H1 (cell line): ENCODE measurements at regions not wholly inside any gene's neighbourhood (a gene's known extent, or its start where the extent isn't known, plus 50 kb on each side); places are given as distances from the start of the nearest gene placed in this dataset.

Experiments used
- CTCF ChIA-PET: fragments of 300-600 bp; sonication (Branson Sonifier 250); formaldehyde crosslinking; loops from one replicate; lab custom pipeline; 2021; ENCODE audit not compliant: partially characterized antibody; lab: Charles Lee
- POLR2A ChIA-PET: fragments of 300-600 bp; sonication (Branson Sonifier 250); formaldehyde crosslinking; loops from one replicate; lab custom pipeline; 2021; ENCODE audit warnings: inconsistent platforms; ENCODE audit not compliant: partially characterized antibody; lab: Charles Lee
- DNase-seq, 2 experiments: peaks; one replicate each; pipeline versions ENCODE4 v3.0.0 to v3.0.0-alpha.2; 2010 to 2022; ENCODE audit warnings: low spot score in 2 of 2, low read depth in 1 of 2, mixed read lengths in 1 of 2
- FAIRE-seq: peaks from 2 replicates; lab custom pipeline; 2011; peaks lifted over from hg19 to GRCh38; lab: Jason Lieb, UNC
- H2AFZ ChIP-seq: 2 replicates; pipeline ENCODE4 v1.8.1; 2012; ENCODE audit warnings: low read length, inconsistent platforms
- H2AK5ac ChIP-seq: 2 replicates; pipeline ENCODE4 v1.6.1; 2013; ENCODE audit warnings: low read depth, low read length
- H2BK120ac ChIP-seq: replicated peaks from 2 replicates; pipeline ENCODE3; 2013; ENCODE audit warnings: low read depth, low read length, inconsistent platforms
- H2BK12ac ChIP-seq: 2 replicates; pipeline ENCODE4 v1.6.1; 2013; ENCODE audit warnings: low read depth, low read length
- H2BK15ac ChIP-seq: 2 replicates; pipeline ENCODE4 v1.6.1; 2013; ENCODE audit warnings: low read length
- H2BK20ac ChIP-seq: 2 replicates; pipeline ENCODE4 v1.6.1; 2013; ENCODE audit warnings: low read length
- H2BK5ac ChIP-seq: 2 replicates; pipeline ENCODE4 v1.6.1; 2013; ENCODE audit warnings: low read depth, low read length
- H3K14ac ChIP-seq: 2 replicates; pipeline ENCODE4 v1.6.1; 2013; ENCODE audit warnings: inconsistent platforms; ENCODE audit not compliant: insufficient read length
- H3K18ac ChIP-seq: 2 replicates; pipeline ENCODE4 v1.6.1; 2013; ENCODE audit warnings: low read length; ENCODE audit errors: extremely low read depth
- H3K23ac ChIP-seq: 2 replicates; pipeline ENCODE4 v1.6.1; 2013; ENCODE audit warnings: inconsistent platforms; ENCODE audit not compliant: insufficient read length
- H3K23me2 ChIP-seq: 2 replicates; pipeline ENCODE4 v1.6.1; 2013; ENCODE audit warnings: low read depth, low read length
- H3K27ac ChIP-seq: 2 replicates; pipeline ENCODE4 v1.6.1; 2011; ENCODE audit warnings: low read depth, low read length, inconsistent platforms
- H3K27me3 ChIP-seq, 4 experiments: replicated peaks in 1 of 4; 1 replicate in 1 of 4; 2 replicates in 3 of 4; pipeline versions ENCODE4 v1.6.1 to v1.8.1; 2011 to 2013; ENCODE audit warnings: low read length in 3 of 4, mild to moderate bottlenecking in 3 of 4, inconsistent platforms in 2 of 4, mixed read lengths in 2 of 4, moderate library complexity in 1 of 4; ENCODE audit not compliant: control insufficient read depth in 3 of 4, insufficient read depth in 3 of 4; ENCODE audit errors: extremely low read depth in 1 of 4
- H3K36me3 ChIP-seq, 4 experiments: 2 replicates each; pipeline versions ENCODE4 v1.6.1 to v1.8.1; 2011 to 2013; ENCODE audit warnings: mild to moderate bottlenecking in 4 of 4, low read length in 3 of 4, moderate library complexity in 2 of 4, control low read depth in 1 of 4, inconsistent platforms in 1 of 4; ENCODE audit not compliant: insufficient read depth in 4 of 4, control insufficient read depth in 2 of 4
- H3K4ac ChIP-seq: replicated peaks from 2 replicates; pipeline ENCODE3; 2013; ENCODE audit warnings: low read length, low read depth, mixed read lengths, inconsistent platforms; ENCODE audit not compliant: insufficient read length
- H3K4me1 ChIP-seq, 4 experiments: replicated peaks in 1 of 4; 1 replicate in 1 of 4; 2 replicates in 3 of 4; pipeline versions ENCODE4 v1.6.1 to v1.8.1; 2011 to 2013; ENCODE audit warnings: low read length in 3 of 4, inconsistent platforms in 2 of 4, mixed read lengths in 1 of 4; ENCODE audit not compliant: insufficient read depth in 4 of 4, control insufficient read depth in 3 of 4
- H3K4me2 ChIP-seq, 2 experiments: 2 replicates each; pipeline versions ENCODE4 v1.6.1 to v1.8.1; 2011 to 2013; ENCODE audit warnings: low read depth in 2 of 2, low read length in 2 of 2, control low read depth in 1 of 2, inconsistent platforms in 1 of 2, mild to moderate bottlenecking in 1 of 2; ENCODE audit not compliant: insufficient read depth in 1 of 2
- H3K4me3 ChIP-seq, 4 experiments: fragments of 200-600, 300-600 bp in 1 of 4; sonication (generic), shearing (Covaris generic), sonication (Bioruptor Twin) in 1 of 4; 2 replicates each; pipeline versions ENCODE4 v1.5.1 to v1.8.1; 2011 to 2016; ENCODE audit warnings: low read length in 4 of 4, low read depth in 3 of 4, control low read depth in 2 of 4, inconsistent platforms in 2 of 4, mild to moderate bottlenecking in 2 of 4, mixed read lengths in 1 of 4, moderate library complexity in 1 of 4; ENCODE audit not compliant: insufficient read depth in 2 of 4; ENCODE audit errors: extremely low read depth in 1 of 4
- H3K56ac ChIP-seq: replicated peaks from 2 replicates; pipeline ENCODE3; 2013; ENCODE audit warnings: low read depth, mild to moderate bottlenecking, mixed read lengths, low read length, inconsistent platforms; ENCODE audit not compliant: insufficient read length
- H3K79me1 ChIP-seq: 2 replicates; pipeline ENCODE4 v1.6.1; 2013; ENCODE audit warnings: low read depth, low read length, control low read depth
- H3K79me2 ChIP-seq, 2 experiments: 2 replicates each; pipeline versions ENCODE4 v1.6.1 to v1.8.1; 2012 to 2013; ENCODE audit warnings: low read length in 2 of 2, mild to moderate bottlenecking in 2 of 2, inconsistent platforms in 1 of 2; ENCODE audit not compliant: insufficient read depth in 2 of 2, control insufficient read depth in 1 of 2
- H3K9ac ChIP-seq, 4 experiments: replicated peaks in 1 of 4; 1 replicate in 1 of 4; 2 replicates in 3 of 4; pipeline versions ENCODE4 v1.6.1 to v1.8.1; 2011 to 2013; ENCODE audit warnings: low read depth in 3 of 4, low read length in 3 of 4, control low read depth in 2 of 4, mild to moderate bottlenecking in 2 of 4, moderate library complexity in 2 of 4, inconsistent platforms in 1 of 4; ENCODE audit errors: extremely low read depth in 1 of 4
- H3K9me3 ChIP-seq, 2 experiments: 2 replicates each; pipeline versions ENCODE4 v1.6.1 to v1.8.1; 2012 to 2013; ENCODE audit warnings: mild to moderate bottlenecking in 2 of 2, moderate library complexity in 2 of 2, control low read depth in 1 of 2, inconsistent platforms in 1 of 2, low read depth in 1 of 2, low read length in 1 of 2, mixed read lengths in 1 of 2; ENCODE audit not compliant: insufficient read depth in 2 of 2
- H4K20me1 ChIP-seq, 2 experiments: replicated peaks in 1 of 2; 2 replicates each; pipeline versions ENCODE3 to v1.8.1; 2011 to 2013; ENCODE audit warnings: inconsistent platforms in 2 of 2, low read length in 2 of 2, mild to moderate bottlenecking in 1 of 2; ENCODE audit not compliant: insufficient read depth in 2 of 2, control insufficient read depth in 1 of 2
- H4K5ac ChIP-seq: 2 replicates; pipeline ENCODE4 v1.6.1; 2013; ENCODE audit warnings: low read length, low read depth, mixed read lengths, inconsistent platforms; ENCODE audit not compliant: insufficient read length
- H4K8ac ChIP-seq: 2 replicates; pipeline ENCODE4 v1.8.0; 2013; ENCODE audit warnings: mild to moderate bottlenecking, moderate library complexity, low read length, inconsistent platforms; ENCODE audit not compliant: insufficient read depth; ENCODE audit errors: extremely low read depth
- H4K91ac ChIP-seq: replicated peaks from 2 replicates; pipeline ENCODE3; 2013; ENCODE audit warnings: low read length, mixed read lengths, inconsistent platforms; ENCODE audit not compliant: insufficient read length
- ATF2 ChIP-seq: IDR thresholded peaks from 2 replicates; pipeline ENCODE4 v1.6.1; 2012; ENCODE audit warnings: low read length, inconsistent platforms
- CREB1 ChIP-seq: IDR thresholded peaks from 2 replicates; pipeline ENCODE4 v1.6.1; 2012; ENCODE audit warnings: inconsistent platforms
- E2F6 ChIP-seq: IDR thresholded peaks from 2 replicates; pipeline ENCODE4 v1.6.1; 2012; ENCODE audit warnings: inconsistent platforms
- EP300 ChIP-seq, 2 experiments: IDR thresholded peaks; 1 replicate in 1 of 2; 2 replicates in 1 of 2; pipeline ENCODE4 v1.6.1; 2011 to 2012; ENCODE audit warnings: low read depth in 2 of 2, low read length in 2 of 2, mild to moderate bottlenecking in 2 of 2, borderline replicate concordance in 1 of 2, inconsistent platforms in 1 of 2, moderate library complexity in 1 of 2
- HDAC2 ChIP-seq, 2 experiments: fragments of 300-600 bp in 1 of 2; sonication (generic) in 1 of 2; IDR thresholded peaks; 2 replicates each; pipeline ENCODE4 v1.6.1; 2011 to 2012; ENCODE audit warnings: low read depth in 2 of 2, low read length in 2 of 2, mild to moderate bottlenecking in 2 of 2, moderate library complexity in 2 of 2, borderline replicate concordance in 1 of 2, inconsistent platforms in 1 of 2
- KDM4A ChIP-seq: IDR thresholded peaks from one replicate; pipeline ENCODE4 v1.7.1; 2012; ENCODE audit warnings: low read depth, mild to moderate bottlenecking, moderate library complexity, low read length, inconsistent platforms; ENCODE audit not compliant: severe bottlenecking
- POU5F1 ChIP-seq: IDR thresholded peaks from 2 replicates; pipeline ENCODE4 v1.6.1; 2011; ENCODE audit warnings: low read depth, mild to moderate bottlenecking, low read length, moderate library complexity
- TCF12 ChIP-seq: IDR thresholded peaks from 2 replicates; pipeline ENCODE4 v1.6.1; 2011; ENCODE audit warnings: low read depth, mild to moderate bottlenecking, low read length
- YY1 ChIP-seq: IDR thresholded peaks from 2 replicates; pipeline ENCODE4 v1.6.1; 2011; ENCODE audit warnings: low read depth, mild to moderate bottlenecking, low read length
- WGBS, 2 experiments: shearing (Covaris generic) in 1 of 2; methylation state at CpG; one replicate each; pipeline versions ENCODE4 v1.1.6 to v1.1.7; 2013 to 2015; ENCODE audit warnings: low lambda C conversion rate in 2 of 2, mixed read lengths in 2 of 2, inconsistent platforms in 1 of 2, low coverage in 1 of 2, missing lambda C conversion rate in 1 of 2; ENCODE audit not compliant: insufficient replicate concordance in 2 of 2, insufficient coverage in 1 of 2, insufficient read length in 1 of 2; ENCODE audit errors: extremely low coverage in 1 of 2, missing lambda C conversion rate in 1 of 2; 5-methylcytosine and 5-hydroxymethylcytosine counted together

- ChIA-PET POLR2A (no interaction called here), CTCF (interaction anchor here (1.1 kb wide), 1 partner anchor 16 kb away, joined by 7 read pairs; no protein-coding TSS in a partner anchor)
- Histone ChIP-seq H2BK12ac (peak overlapping the region; percentile 95), H3K23ac (no peak overlapping the region), H3K27ac (peak overlapping the region; percentile 69; the same call in 1 of the 2 replicates), H3K14ac (no peak overlapping the region), H4K8ac (no peak overlapping the region), H2BK20ac (peak overlapping the region; percentile 95), H3K4me1 (peaks cover 2 to 9% (median 4%) of the 10 kb centered on the region in 4 experiments), H3K23me2 (no peaks in the 10 kb centered on the region), H4K91ac (peak overlapping the region; percentile 45), H3K9me3 (peaks cover 5 to 6% of the 10 kb centered on the region in 2 experiments; a peak in 3 of 4 replicates), H3K79me2 (no peaks in the 10 kb centered on the region), H4K20me1 (no peaks in the 10 kb centered on the region), H2AFZ (peak overlapping the region; percentile 86), H3K18ac (peak overlapping the region; percentile 82), H3K36me3 (no peaks in the 10 kb centered on the region), H3K56ac (no peak overlapping the region), H2BK5ac (peak overlapping the region; percentile 84; the same call in 1 of the 2 replicates), H3K4me3 (peak overlapping the region in 1 of 4 experiments; percentile 23; a peak in 1 of 8 replicates), H3K27me3 (no peaks in the 10 kb centered on the region), H3K9ac (no peak overlapping the region), H4K5ac (peak overlapping the region; percentile 11), H3K4ac (no peak overlapping the region), H2BK120ac (no peak overlapping the region), H3K4me2 (peak overlapping the region; percentile 50), H2BK15ac (no peak overlapping the region), H2AK5ac (no peak overlapping the region), H3K79me1 (no peaks in the 10 kb centered on the region)
- TF ChIP-seq POU5F1 = no peak
- no peak for TF ChIP-seq KDM4A
- peak in 1 of 2 experiments; percentile 75; a peak in 1 of 4 replicates for TF ChIP-seq HDAC2 (IDR thresholded peaks at IDR 0.05; ENCODE audit: borderline replicate concordance in 1 of 2, low read depth in 2 of 2, low read length in 2 of 2)
- TF ChIP-seq CREB1 = no peak
- 0 out of 2 replicates have a peak, but pooled peaks have one; percentile 41 for TF ChIP-seq ATF2
- TF ChIP-seq YY1 = 0 out of 2 replicates have a peak, but pooled peaks have one; percentile 24
- TF ChIP-seq TCF12 = no peak
- TF ChIP-seq EP300 (IDR thresholded peaks at IDR 0.05; ENCODE audit: borderline replicate concordance in 1 of 2, low read depth in 2 of 2, low read length in 2 of 2) = peak in 1 of 2 experiments; percentile 42; a peak in 1 of 3 replicates
- TF ChIP-seq E2F6 = no peak
- FAIRE-seq = peak; percentile 78
- WGBS, 2 experiments = 13% methylated on average over 5 of the region's 5 CpGs; no CpG with 5 or more reads in 1 of the 2 experiments
- no peak for DNase-seq
Observed at GRCh38 chr4:183773790-183774189, 114.7 kb downstream of the TRAPPC11 start.
